ENCODE measurements at regions not wholly inside any gene's neighbourhood (a gene's known extent, or its start where the extent isn't known, plus 50 kb on each side); places are given as distances from the start of the nearest gene placed in this dataset.
"Not testable (repeated sequence)": the region's sequence is repeated elsewhere in the genome, so short reads cannot be mapped to it uniquely, and the experiment has no call there.

DNA sequence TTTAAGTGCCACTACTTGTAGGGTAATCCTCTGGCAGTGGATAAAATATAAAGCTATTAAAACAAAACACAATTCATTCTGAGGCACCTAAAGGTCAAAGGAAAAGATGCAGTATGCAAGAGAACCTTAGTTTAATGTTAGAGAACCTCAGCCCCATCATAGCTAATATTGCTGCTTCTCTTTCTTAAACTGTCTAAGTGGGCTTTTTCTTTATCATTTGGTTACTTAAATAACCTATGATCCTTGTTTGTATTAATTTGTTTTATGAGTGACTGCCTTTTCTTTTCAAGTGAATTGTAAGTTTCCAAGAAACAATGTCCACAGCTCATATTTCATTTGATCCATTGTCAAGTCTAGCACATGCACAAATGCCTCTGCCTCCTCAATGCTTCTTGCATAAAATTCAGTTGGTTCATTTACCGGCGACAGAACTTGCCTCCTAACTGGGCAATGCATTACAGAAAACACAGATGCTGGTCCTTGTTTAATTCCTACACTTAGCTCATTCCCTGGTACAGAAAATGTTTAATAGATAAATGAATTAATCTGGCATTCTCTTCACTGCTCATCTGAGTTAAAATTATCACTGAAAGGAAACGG is 1049.8 kb downstream of the OLFM4 start:
- Histone ChIP-seq H3K36me3 (ENCODE audit: control insufficient read depth, insufficient read depth, low read length) (no peaks in the 10 kb centered on the region), H3K4me3 (ENCODE audit: low read depth, low read length) (no peak overlapping the region), H3K4me1 (ENCODE audit: control insufficient read depth, insufficient read depth, low read length) (no peaks in the 10 kb centered on the region), H3K27ac (ENCODE audit: low read depth, low read length) (no peak overlapping the region), H3K27me3 (ENCODE audit: control insufficient read depth, insufficient read depth, low read length) (no peaks in the 10 kb centered on the region), H3K9me3 (ENCODE audit: control insufficient read depth, insufficient read depth, low read length) (peaks cover 2% of the 10 kb centered on the region)
- peak in 2 of 6 donors; percentile 17 to 47 for DNase-seq (ENCODE audit: low read depth in 4 of 6, low spot score in 6 of 6)
- WGBS (ENCODE audit: insufficient coverage), result no CpG with 5 or more reads among the region's 3 CpGs

- H3K27ac ChIP-seq (ENCODE audit: low read depth, low read length); H3K4me3 ChIP-seq (ENCODE audit: low read depth, low read length); H3K27me3 ChIP-seq (ENCODE audit: control insufficient read depth, insufficient read depth, low read length); H3K9me3 ChIP-seq (ENCODE audit: control insufficient read depth, insufficient read depth, low read length); H3K36me3 ChIP-seq (ENCODE audit: control insufficient read depth, insufficient read depth, low read length); DNase-seq (ENCODE audit: low read depth in 4 of 6, low spot score in 6 of 6); H3K4me1 ChIP-seq (ENCODE audit: control insufficient read depth, insufficient read depth, low read length): not testable (repeated sequence)
- WGBS (ENCODE audit: insufficient coverage), result 100% methylated on average over 2 of the region's 11 CpGs
Measured at GRCh38 chr13:54082309-54082708, 1053.7 kb downstream of the OLFM4 start.

DNA sequence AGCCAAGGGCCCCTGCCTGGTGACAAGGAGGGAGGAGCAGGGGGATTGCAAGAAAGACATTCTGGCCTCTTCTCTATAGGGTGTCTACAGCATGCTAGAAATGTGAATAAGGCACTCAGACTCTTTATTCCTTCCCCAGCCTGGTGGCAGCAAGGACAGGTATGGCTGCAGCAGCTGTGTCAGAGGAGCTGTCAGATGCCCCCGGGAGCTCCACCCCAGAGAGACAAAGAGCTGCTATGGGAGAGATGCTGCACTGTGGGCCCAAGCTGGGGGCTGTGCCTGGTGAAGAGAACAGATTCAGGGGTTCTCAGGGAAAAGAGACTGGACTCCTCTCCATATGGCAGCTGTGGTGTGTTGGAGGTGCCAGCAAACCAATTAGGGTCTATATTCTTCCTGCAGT is 1063.3 kb downstream of the OLFM4 start:
- 100% methylated on average over 1 of the region's 1 CpG for WGBS (ENCODE audit: insufficient coverage)
- Histone ChIP-seq H3K27ac (ENCODE audit: low read depth, low read length) (no peak overlapping the region), H3K9me3 (ENCODE audit: control insufficient read depth, insufficient read depth, low read length) (no peaks in the 10 kb centered on the region), H3K4me1 (ENCODE audit: control insufficient read depth, insufficient read depth, low read length) (no peaks in the 10 kb centered on the region), H3K27me3 (ENCODE audit: control insufficient read depth, insufficient read depth, low read length) (no peaks in the 10 kb centered on the region), H3K4me3 (ENCODE audit: low read depth, low read length) (no peak overlapping the region), H3K36me3 (ENCODE audit: control insufficient read depth, insufficient read depth, low read length) (no peaks in the 10 kb centered on the region)
- DNase-seq (ENCODE audit: low read depth in 4 of 6, low spot score in 6 of 6), result no peak

DNA sequence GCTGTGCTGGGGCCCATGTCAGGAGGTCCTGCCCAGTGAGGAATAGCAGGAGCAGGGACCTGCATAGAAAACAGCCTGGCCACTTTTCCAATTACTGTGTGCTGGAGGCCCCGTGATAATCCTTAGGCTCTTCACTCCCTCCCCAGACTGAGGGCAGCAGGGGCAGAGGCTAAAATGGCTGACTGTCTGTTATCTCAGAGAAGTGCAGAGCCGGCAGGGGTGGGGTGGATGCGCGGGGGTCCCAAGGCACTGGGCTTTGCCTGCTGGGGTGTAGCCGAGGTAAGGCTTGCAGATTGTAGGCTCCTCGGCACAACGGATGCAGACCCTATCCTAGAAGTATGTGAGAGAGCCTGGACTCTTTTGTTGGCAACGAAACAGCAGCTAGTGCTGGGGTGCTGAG is 1064.1 kb downstream of the OLFM4 start:
- no peak overlapping the region for H3K4me3 ChIP-seq (ENCODE audit: low read depth, low read length)
- H3K27ac ChIP-seq (ENCODE audit: low read depth, low read length), result no peak overlapping the region
- H3K27me3 ChIP-seq (ENCODE audit: control insufficient read depth, insufficient read depth, low read length), result no peaks in the 10 kb centered on the region
- no peaks in the 10 kb centered on the region for H3K4me1 ChIP-seq (ENCODE audit: control insufficient read depth, insufficient read depth, low read length)
- no peaks in the 10 kb centered on the region for H3K9me3 ChIP-seq (ENCODE audit: control insufficient read depth, insufficient read depth, low read length)
- H3K36me3 ChIP-seq (ENCODE audit: control insufficient read depth, insufficient read depth, low read length), result no peaks in the 10 kb centered on the region
- DNase-seq (ENCODE audit: low read depth in 4 of 6, low spot score in 6 of 6), result no peak
- WGBS (ENCODE audit: insufficient coverage), result 96% methylated on average over 7 of the region's 8 CpGs

DNA sequence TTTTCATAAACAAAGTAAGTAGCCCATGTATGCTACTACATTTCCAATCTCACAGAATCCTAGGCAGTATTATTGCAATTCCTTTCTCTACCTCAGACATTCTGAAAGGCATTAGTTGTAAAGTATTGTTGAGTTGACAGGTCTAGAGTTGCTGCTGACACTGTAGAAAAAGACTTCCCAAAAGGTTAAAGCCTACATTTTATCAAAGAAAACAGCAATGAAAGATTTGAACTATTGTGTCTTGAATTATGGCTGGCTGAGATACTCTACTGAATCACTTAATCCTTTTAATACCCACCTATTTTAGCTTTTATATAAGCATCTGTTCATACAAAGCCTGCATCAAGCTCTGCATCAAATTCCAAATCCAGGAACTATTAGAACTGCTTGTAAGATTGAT is 1082.0 kb downstream of the OLFM4 start:
- no peaks in the 10 kb centered on the region for H3K4me1 ChIP-seq (ENCODE audit: control insufficient read depth, insufficient read depth, low read length)

GRCh38 chr13:54124700-54125099 is 1096.1 kb downstream of the OLFM4 start:
- Histone ChIP-seq H3K27ac (ENCODE audit: low read depth, low read length) (no peak overlapping the region), H3K4me1 (ENCODE audit: control insufficient read depth, insufficient read depth, low read length) (no peaks in the 10 kb centered on the region), H3K4me3 (ENCODE audit: low read depth, low read length) (no peak overlapping the region), H3K27me3 (ENCODE audit: control insufficient read depth, insufficient read depth, low read length) (no peaks in the 10 kb centered on the region), H3K9me3 (ENCODE audit: control insufficient read depth, insufficient read depth, low read length) (no peaks in the 10 kb centered on the region), H3K36me3 (ENCODE audit: control insufficient read depth, insufficient read depth, low read length) (no peaks in the 10 kb centered on the region)
- no peak for DNase-seq (ENCODE audit: low read depth in 4 of 6, low spot score in 6 of 6)
- no CpG with 5 or more reads among the region's 3 CpGs for WGBS (ENCODE audit: insufficient coverage)

More for the DNA sequence above, 1082.0 kb downstream of the OLFM4 start:
- H3K27ac ChIP-seq (ENCODE audit: low read depth, low read length), result no peak overlapping the region
- no peak overlapping the region for H3K4me3 ChIP-seq (ENCODE audit: low read depth, low read length)
- DNase-seq (ENCODE audit: low read depth in 4 of 6, low spot score in 6 of 6), result no peak
- H3K9me3 ChIP-seq (ENCODE audit: control insufficient read depth, insufficient read depth, low read length), result no peaks in the 10 kb centered on the region
- no peaks in the 10 kb centered on the region for H3K27me3 ChIP-seq (ENCODE audit: control insufficient read depth, insufficient read depth, low read length)
- H3K36me3 ChIP-seq (ENCODE audit: control insufficient read depth, insufficient read depth, low read length), result no peaks in the 10 kb centered on the region

- WGBS (ENCODE audit: insufficient coverage), result 92% methylated on average over 7 of the region's 9 CpGs
- not testable (repeated sequence) for DNase-seq (ENCODE audit: low read depth in 4 of 6, low spot score in 6 of 6); H3K4me3 ChIP-seq (ENCODE audit: low read depth, low read length); H3K27ac ChIP-seq (ENCODE audit: low read depth, low read length); H3K9me3 ChIP-seq (ENCODE audit: control insufficient read depth, insufficient read depth, low read length); H3K4me1 ChIP-seq (ENCODE audit: control insufficient read depth, insufficient read depth, low read length); H3K36me3 ChIP-seq (ENCODE audit: control insufficient read depth, insufficient read depth, low read length); H3K27me3 ChIP-seq (ENCODE audit: control insufficient read depth, insufficient read depth, low read length)
Measured at GRCh38 chr13:54130931-54131330, 1102.3 kb downstream of the OLFM4 start.

DNA sequence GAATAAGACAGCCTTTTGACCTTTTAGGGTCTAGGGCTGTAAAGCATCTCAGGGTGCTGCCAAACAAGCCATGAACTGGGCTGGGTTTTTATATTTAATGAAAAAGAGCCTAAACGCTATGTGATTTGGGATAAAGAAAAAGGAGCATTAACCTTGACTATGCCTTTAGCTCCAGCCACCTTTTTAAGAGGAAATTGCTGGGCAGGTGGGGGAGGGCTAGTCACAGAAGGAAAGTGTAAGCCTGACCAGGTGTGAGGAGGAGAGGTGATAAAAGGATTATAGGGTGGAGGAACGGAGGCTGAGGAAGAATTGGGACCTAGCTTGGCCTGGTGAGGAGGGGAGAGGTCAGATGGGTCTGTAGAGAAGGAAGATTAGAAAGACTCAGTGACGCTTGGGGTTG is 1102.8 kb downstream of the OLFM4 start:
- not testable (repeated sequence) for H3K27me3 ChIP-seq (ENCODE audit: control insufficient read depth, insufficient read depth, low read length); DNase-seq (ENCODE audit: low read depth in 4 of 6, low spot score in 6 of 6); H3K4me3 ChIP-seq (ENCODE audit: low read depth, low read length); H3K9me3 ChIP-seq (ENCODE audit: control insufficient read depth, insufficient read depth, low read length); H3K4me1 ChIP-seq (ENCODE audit: control insufficient read depth, insufficient read depth, low read length); H3K36me3 ChIP-seq (ENCODE audit: control insufficient read depth, insufficient read depth, low read length); H3K27ac ChIP-seq (ENCODE audit: low read depth, low read length)
- whole genome bisulfite sequencing (ENCODE audit: insufficient coverage), result 96% methylated on average over 2 of the region's 3 CpGs

GRCh38 chr13:54132127-54132526 is 1103.5 kb downstream of the OLFM4 start:
- H3K4me3 ChIP-seq (ENCODE audit: low read depth, low read length); DNase-seq (ENCODE audit: low read depth in 4 of 6, low spot score in 6 of 6); H3K27me3 ChIP-seq (ENCODE audit: control insufficient read depth, insufficient read depth, low read length); H3K9me3 ChIP-seq (ENCODE audit: control insufficient read depth, insufficient read depth, low read length); H3K27ac ChIP-seq (ENCODE audit: low read depth, low read length); H3K36me3 ChIP-seq (ENCODE audit: control insufficient read depth, insufficient read depth, low read length); H3K4me1 ChIP-seq (ENCODE audit: control insufficient read depth, insufficient read depth, low read length): not testable (repeated sequence)
- 94% methylated on average over 6 of the region's 12 CpGs for WGBS (ENCODE audit: insufficient coverage)

- not testable (repeated sequence) for DNase-seq (ENCODE audit: low read depth in 4 of 6, low spot score in 6 of 6); H3K27me3 ChIP-seq (ENCODE audit: control insufficient read depth, insufficient read depth, low read length); H3K4me3 ChIP-seq (ENCODE audit: low read depth, low read length); H3K36me3 ChIP-seq (ENCODE audit: control insufficient read depth, insufficient read depth, low read length); H3K9me3 ChIP-seq (ENCODE audit: control insufficient read depth, insufficient read depth, low read length); H3K4me1 ChIP-seq (ENCODE audit: control insufficient read depth, insufficient read depth, low read length); H3K27ac ChIP-seq (ENCODE audit: low read depth, low read length)
- 87% methylated on average over 9 of the region's 9 CpGs for WGBS (ENCODE audit: insufficient coverage)
Measured at GRCh38 chr13:54132720-54133119, 1104.1 kb downstream of the OLFM4 start.
